Stomach (tissue), 4 donors: ENCODE measurements at regions not wholly inside any gene's neighbourhood (a gene's known extent, or its start where the extent isn't known, plus 50 kb on each side); places are given as distances from the start of the nearest gene placed in this dataset.

ENCODE experiments used
- EP300 ChIP-seq: sonication (generic); formaldehyde crosslinking; IDR thresholded peaks from one replicate; pipeline ENCODE4 v1.6.1; 2017; ENCODE audit warnings: antibody characterized with exemption
- POLR2A ChIP-seq, 4 donors: fragments of 450-650 bp; IDR thresholded peaks; one replicate each; pipeline ENCODE4 v1.6.1; 2016; ENCODE audit warnings: antibody characterized with exemption in 4 of 4, control low read depth in 2 of 4, mild to moderate bottlenecking in 1 of 4, moderate library complexity in 1 of 4
- POLR2AphosphoS5 ChIP-seq, 3 donors: sonication (generic); formaldehyde crosslinking; IDR thresholded peaks; one replicate each; pipeline ENCODE4 v1.6.1; 2016; ENCODE audit warnings: antibody characterized with exemption in 3 of 3
- TF ChIP-seq, protein P1 (sequence below), 7 experiments: fragments of 450-650 bp in 4 of 7; fragments of 200-600 bp in 3 of 7; sonication (generic) in 3 of 7; IDR thresholded peaks; one replicate each; pipeline ENCODE4 v1.5.1; 2016 to 2019; ENCODE audit warnings: antibody characterized with exemption in 7 of 7, control low read depth in 2 of 7, mild to moderate bottlenecking in 1 of 7

DNA sequence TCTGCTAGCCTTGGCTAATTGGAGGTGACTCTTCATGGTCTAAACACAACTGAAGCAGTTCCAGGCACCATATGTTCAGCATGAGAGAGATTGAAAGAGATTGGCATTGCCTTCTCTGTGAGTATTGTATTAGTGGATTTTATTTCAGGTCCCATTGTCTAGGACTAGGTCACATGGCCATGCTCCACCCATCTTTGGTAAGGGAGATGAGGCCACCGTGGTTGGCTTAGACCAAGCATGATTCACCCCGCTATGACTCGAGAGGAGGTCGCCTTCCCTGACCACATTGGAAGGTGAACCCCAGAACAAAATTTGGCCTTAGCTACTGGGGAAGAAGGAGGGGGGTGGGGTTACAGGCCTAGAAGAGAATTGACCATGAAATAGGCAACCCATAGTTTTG, 109.9 kb upstream of the BCOR start:
- TF ChIP-seq, protein P1, sequence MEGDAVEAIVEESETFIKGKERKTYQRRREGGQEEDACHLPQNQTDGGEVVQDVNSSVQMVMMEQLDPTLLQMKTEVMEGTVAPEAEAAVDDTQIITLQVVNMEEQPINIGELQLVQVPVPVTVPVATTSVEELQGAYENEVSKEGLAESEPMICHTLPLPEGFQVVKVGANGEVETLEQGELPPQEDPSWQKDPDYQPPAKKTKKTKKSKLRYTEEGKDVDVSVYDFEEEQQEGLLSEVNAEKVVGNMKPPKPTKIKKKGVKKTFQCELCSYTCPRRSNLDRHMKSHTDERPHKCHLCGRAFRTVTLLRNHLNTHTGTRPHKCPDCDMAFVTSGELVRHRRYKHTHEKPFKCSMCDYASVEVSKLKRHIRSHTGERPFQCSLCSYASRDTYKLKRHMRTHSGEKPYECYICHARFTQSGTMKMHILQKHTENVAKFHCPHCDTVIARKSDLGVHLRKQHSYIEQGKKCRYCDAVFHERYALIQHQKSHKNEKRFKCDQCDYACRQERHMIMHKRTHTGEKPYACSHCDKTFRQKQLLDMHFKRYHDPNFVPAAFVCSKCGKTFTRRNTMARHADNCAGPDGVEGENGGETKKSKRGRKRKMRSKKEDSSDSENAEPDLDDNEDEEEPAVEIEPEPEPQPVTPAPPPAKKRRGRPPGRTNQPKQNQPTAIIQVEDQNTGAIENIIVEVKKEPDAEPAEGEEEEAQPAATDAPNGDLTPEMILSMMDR (IDR thresholded peaks at IDR 0.05): no peak
- TF ChIP-seq POLR2AphosphoS5 (IDR thresholded peaks at IDR 0.05): no peak
- TF ChIP-seq POLR2A (IDR thresholded peaks at IDR 0.05): no peak
- TF ChIP-seq EP300: no peak
